ENCODE measurements at regions not wholly inside any gene's neighbourhood (a gene's known extent, or its start where the extent isn't known, plus 50 kb on each side); places are given as distances from the start of the nearest gene placed in this dataset.

DNA sequence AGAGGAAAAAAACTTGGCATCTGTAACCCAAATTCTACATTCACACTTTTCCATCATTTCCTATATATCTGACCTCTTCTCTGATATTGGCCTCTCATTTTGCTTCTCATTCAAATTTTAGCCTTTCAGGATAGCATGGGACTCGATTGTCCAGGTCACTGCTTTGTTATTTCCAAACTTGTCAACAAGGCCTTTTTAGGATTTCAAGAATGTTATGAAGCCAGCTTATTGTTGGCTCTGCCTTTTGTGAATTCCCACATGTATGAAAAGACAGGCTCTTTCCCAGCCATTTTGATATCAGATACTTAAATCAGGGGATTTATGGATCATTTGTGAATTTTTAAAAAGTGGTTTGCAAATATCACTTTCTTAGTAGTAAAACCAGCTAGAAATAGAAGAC lies 663.5 kb downstream of the NCAM2 start:
- ATAC-seq (ENCODE audit: insufficient read depth, low FRiP score) (no peak), DNase-seq (no peak)
- H3K27ac ChIP-seq (ENCODE audit: low read depth in 1 of 2, low read length in 1 of 2): no peak overlapping the region
- H3K4me3 ChIP-seq: no peak overlapping the region
- 50 to 74% methylated on average over 1 of the region's 1 CpG for WGBS, 2 donors
- no peaks in the 10 kb centered on the region for H3K9me3 ChIP-seq (ENCODE audit: control insufficient read depth in 4 of 4, insufficient read depth in 3 of 4, low read length in 3 of 4)
- H3K27me3 ChIP-seq (ENCODE audit: control insufficient read depth in 3 of 3, insufficient read depth in 3 of 3, low read length in 2 of 3): no peaks in the 10 kb centered on the region
- H3K9ac ChIP-seq (ENCODE audit: insufficient read depth in 1 of 2, low read length in 2 of 2): no peak overlapping the region
- no peaks in the 10 kb centered on the region for H3K36me3 ChIP-seq (ENCODE audit: control insufficient read depth in 4 of 4, insufficient read depth in 4 of 4, low read length in 4 of 4)
- no peaks in the 10 kb centered on the region for H3K4me1 ChIP-seq (ENCODE audit: control insufficient read depth in 5 of 5, insufficient read depth in 5 of 5, low read length in 5 of 5)
- TF ChIP-seq CTCF (IDR thresholded peaks at IDR 0.05; ENCODE audit: control extremely low read depth, extremely low read depth): no peak

GRCh38 chr21:21662776-21663175 lies 664.6 kb downstream of the NCAM2 start:
- no peak overlapping the region for H3K4me3 ChIP-seq
- DNase-seq (no peak), ATAC-seq (ENCODE audit: insufficient read depth, low FRiP score) (no peak)
- no peaks in the 10 kb centered on the region for H3K36me3 ChIP-seq (ENCODE audit: control insufficient read depth in 4 of 4, insufficient read depth in 4 of 4, low read length in 4 of 4)
- WGBS, 2 donors: 74 to 95% methylated on average over 1 of the region's 1 CpG
- H3K27me3 ChIP-seq (ENCODE audit: control insufficient read depth in 3 of 3, insufficient read depth in 3 of 3, low read length in 2 of 3): no peaks in the 10 kb centered on the region
- H3K27ac ChIP-seq (ENCODE audit: low read depth in 1 of 2, low read length in 1 of 2): no peak overlapping the region
- H3K4me1 ChIP-seq (ENCODE audit: control insufficient read depth in 5 of 5, insufficient read depth in 5 of 5, low read length in 5 of 5): no peaks in the 10 kb centered on the region
- no peak overlapping the region for H3K9ac ChIP-seq (ENCODE audit: insufficient read depth in 1 of 2, low read length in 2 of 2)
- no peaks in the 10 kb centered on the region for H3K9me3 ChIP-seq (ENCODE audit: control insufficient read depth in 4 of 4, insufficient read depth in 3 of 4, low read length in 3 of 4)
- TF ChIP-seq CTCF (IDR thresholded peaks at IDR 0.05; ENCODE audit: control extremely low read depth, extremely low read depth): no peak

GRCh38 chr21:21664871-21665270 lies 666.7 kb downstream of the NCAM2 start:
- no peaks in the 10 kb centered on the region for H3K27me3 ChIP-seq (ENCODE audit: control insufficient read depth in 3 of 3, insufficient read depth in 3 of 3, low read length in 2 of 3)
- H3K4me1 ChIP-seq (ENCODE audit: control insufficient read depth in 5 of 5, insufficient read depth in 5 of 5, low read length in 5 of 5): no peaks in the 10 kb centered on the region
- 67 to 75% methylated on average over 5 of the region's 5 CpGs for WGBS, 2 donors
- no peaks in the 10 kb centered on the region for H3K9me3 ChIP-seq (ENCODE audit: control insufficient read depth in 4 of 4, insufficient read depth in 3 of 4, low read length in 3 of 4)
- no peak overlapping the region for H3K27ac ChIP-seq (ENCODE audit: low read depth in 1 of 2, low read length in 1 of 2)
- no peak overlapping the region for H3K4me3 ChIP-seq
- no peaks in the 10 kb centered on the region for H3K36me3 ChIP-seq (ENCODE audit: control insufficient read depth in 4 of 4, insufficient read depth in 4 of 4, low read length in 4 of 4)
- DNase-seq (no peak), ATAC-seq (ENCODE audit: insufficient read depth, low FRiP score) (no peak)
- no peak for TF ChIP-seq CTCF (IDR thresholded peaks at IDR 0.05; ENCODE audit: control extremely low read depth, extremely low read depth)
- no peak overlapping the region for H3K9ac ChIP-seq (ENCODE audit: insufficient read depth in 1 of 2, low read length in 2 of 2)

DNA sequence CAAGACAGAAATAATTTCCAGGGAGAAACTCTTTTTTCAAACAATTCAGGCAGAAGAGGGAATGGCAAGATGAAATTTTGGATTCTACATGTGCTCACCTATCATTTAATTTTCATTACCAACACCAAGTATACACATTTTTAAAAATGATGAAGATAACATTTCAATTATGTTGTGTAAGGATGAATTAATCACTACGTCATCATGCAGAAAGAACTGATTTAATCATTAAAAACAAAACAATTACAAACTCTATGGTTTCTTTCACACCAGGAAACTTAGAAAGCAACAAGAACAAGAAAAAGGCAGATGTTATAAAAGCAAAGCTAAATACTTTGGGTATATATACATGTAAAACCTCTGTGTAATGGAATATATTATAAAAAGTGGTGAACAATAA lies 668.5 kb downstream of the NCAM2 start:
- Histone ChIP-seq H3K9me3 (ENCODE audit: control insufficient read depth in 4 of 4, insufficient read depth in 3 of 4, low read length in 3 of 4) (no peaks in the 10 kb centered on the region), H3K4me1 (ENCODE audit: control insufficient read depth in 5 of 5, insufficient read depth in 5 of 5, low read length in 5 of 5) (no peaks in the 10 kb centered on the region), H3K36me3 (ENCODE audit: control insufficient read depth in 4 of 4, insufficient read depth in 4 of 4, low read length in 4 of 4) (no peaks in the 10 kb centered on the region), H3K27me3 (ENCODE audit: control insufficient read depth in 3 of 3, insufficient read depth in 3 of 3, low read length in 2 of 3) (no peaks in the 10 kb centered on the region), H3K27ac (ENCODE audit: low read depth in 1 of 2, low read length in 1 of 2) (no peak overlapping the region), H3K4me3 (no peak overlapping the region), H3K9ac (ENCODE audit: insufficient read depth in 1 of 2, low read length in 2 of 2) (no peak overlapping the region)
- DNase-seq: no peak
- ATAC-seq (ENCODE audit: insufficient read depth, low FRiP score): no peak
- WGBS, 2 donors: 70 to 82% methylated on average over 1 of the region's 1 CpG
- TF ChIP-seq CTCF (IDR thresholded peaks at IDR 0.05; ENCODE audit: control extremely low read depth, extremely low read depth): no peak

Data from lung (tissue), 11 donors.